ENCODE measurements at regions not wholly inside any gene's neighbourhood (a gene's known extent, or its start where the extent isn't known, plus 50 kb on each side); places are given as distances from the start of the nearest gene placed in this dataset.

DNA sequence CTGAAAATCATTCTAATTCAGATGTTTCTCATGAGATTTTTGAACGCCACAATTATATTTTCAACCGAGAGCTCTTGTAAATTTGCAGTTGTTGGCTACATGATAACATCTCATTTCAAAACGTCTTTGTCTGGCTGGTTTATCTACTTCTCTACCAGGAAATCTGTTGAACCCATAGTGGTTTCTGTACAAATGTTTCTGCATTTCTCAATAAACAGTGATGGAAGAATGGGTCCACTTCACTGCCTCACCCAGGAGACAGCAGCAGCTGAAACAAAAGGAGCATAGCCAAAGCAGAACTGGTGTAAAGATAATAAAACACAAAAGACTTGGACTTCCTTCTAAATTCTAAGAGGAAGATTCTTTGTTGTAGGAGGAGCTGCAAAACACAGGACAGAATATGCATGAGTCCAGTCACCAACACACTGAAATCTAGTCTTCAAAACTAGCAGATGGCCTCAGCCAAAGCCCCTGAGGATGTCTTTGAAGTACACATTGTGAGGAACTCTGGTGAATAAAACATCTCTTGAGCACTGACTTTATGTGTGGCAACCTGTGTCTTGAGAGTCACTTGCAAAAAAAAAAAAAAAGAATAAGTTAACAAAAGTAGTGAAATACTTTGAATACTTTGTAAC is 68.6 kb upstream of the FGF14 start:
- TF ChIP-seq RCOR1 (IDR thresholded peaks at IDR 0.05; ENCODE audit: low read length): no peak
- TF ChIP-seq, protein P1, sequence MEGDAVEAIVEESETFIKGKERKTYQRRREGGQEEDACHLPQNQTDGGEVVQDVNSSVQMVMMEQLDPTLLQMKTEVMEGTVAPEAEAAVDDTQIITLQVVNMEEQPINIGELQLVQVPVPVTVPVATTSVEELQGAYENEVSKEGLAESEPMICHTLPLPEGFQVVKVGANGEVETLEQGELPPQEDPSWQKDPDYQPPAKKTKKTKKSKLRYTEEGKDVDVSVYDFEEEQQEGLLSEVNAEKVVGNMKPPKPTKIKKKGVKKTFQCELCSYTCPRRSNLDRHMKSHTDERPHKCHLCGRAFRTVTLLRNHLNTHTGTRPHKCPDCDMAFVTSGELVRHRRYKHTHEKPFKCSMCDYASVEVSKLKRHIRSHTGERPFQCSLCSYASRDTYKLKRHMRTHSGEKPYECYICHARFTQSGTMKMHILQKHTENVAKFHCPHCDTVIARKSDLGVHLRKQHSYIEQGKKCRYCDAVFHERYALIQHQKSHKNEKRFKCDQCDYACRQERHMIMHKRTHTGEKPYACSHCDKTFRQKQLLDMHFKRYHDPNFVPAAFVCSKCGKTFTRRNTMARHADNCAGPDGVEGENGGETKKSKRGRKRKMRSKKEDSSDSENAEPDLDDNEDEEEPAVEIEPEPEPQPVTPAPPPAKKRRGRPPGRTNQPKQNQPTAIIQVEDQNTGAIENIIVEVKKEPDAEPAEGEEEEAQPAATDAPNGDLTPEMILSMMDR (IDR thresholded peaks at IDR 0.05): no peak
- TF ChIP-seq, protein P2, sequence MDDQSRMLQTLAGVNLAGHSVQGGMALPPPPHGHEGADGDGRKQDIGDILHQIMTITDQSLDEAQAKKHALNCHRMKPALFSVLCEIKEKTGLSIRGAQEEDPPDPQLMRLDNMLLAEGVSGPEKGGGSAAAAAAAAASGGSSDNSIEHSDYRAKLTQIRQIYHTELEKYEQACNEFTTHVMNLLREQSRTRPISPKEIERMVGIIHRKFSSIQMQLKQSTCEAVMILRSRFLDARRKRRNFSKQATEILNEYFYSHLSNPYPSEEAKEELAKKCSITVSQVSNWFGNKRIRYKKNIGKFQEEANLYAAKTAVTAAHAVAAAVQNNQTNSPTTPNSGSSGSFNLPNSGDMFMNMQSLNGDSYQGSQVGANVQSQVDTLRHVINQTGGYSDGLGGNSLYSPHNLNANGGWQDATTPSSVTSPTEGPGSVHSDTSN (IDR thresholded peaks at IDR 0.05): no peak
